ENCODE measurements at regions not wholly inside any gene's neighbourhood (a gene's known extent, or its start where the extent isn't known, plus 50 kb on each side); places are given as distances from the start of the nearest gene placed in this dataset.

- no peak for DNase-seq (ENCODE audit: extremely low read depth, low read depth)
These were observed 74.7 kb upstream of the TRPC4 start for GRCh38 chr13:37944081-37944868.

GRCh38 chr13:37942929-37943328 lies 73.4 kb upstream of the TRPC4 start:
- DNase-seq (ENCODE audit: extremely low read depth, low read depth) = no peak

DNA sequence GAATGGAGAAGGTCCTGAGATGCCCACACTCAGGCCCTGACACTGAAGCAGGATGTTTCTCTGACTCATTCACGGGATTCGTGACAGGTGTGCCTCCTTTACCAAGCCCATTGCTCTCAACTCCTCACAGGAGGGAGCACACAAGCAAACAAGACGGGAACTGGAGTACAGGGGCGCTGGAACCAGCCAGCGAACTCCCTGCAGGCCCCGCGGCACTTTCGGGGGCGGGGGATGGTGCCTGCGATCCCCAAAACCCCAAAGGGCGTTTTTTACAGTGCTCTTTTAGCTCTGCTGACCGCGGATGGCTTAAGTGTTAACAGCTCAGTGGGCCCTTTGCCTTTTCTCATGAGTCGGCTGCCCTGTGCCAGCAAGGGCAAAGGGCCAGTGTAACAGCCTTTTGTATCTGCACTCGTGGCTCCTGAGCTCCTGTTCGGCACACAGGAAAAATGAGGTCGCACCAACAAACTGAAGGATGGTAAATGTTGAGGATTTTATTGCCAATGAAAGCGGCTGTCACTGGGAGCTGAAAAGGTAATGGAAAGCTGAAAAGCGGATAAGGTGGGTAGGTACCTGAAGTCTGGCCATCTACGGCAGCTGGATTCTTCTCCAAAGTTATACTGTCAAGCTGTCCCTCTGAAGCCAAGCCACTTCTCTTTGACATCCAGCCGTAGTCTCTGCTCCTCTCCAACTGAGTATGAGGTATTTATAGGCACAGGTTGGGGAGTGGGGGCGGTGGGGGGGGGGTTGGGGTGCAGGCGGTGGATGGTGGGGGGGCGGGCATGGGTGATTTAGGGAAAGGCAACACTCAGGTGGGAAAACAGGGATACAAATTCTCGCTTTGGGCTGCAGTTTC lies 65.0 kb upstream of the TRPC4 start:
- no peak for DNase-seq (ENCODE audit: extremely low read depth, low read depth)

DNA sequence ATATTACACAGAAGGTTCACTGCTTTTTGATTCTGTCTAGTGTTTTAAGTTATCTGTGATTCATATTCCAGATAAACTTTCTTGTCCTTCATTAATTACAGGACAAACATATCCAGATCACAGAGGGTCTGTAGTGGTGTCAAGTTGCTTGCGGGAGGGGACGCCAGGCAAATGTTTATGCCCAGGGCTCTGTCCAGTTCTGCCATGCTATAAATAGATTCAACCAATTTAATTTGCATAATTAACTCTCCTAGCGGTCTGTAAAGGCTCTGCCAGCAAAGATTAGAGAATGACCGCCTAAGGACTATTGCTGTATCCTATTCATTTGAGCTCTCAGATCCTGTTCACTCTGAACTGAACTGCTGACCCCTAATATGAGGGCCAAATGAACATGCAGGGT lies 59.7 kb upstream of the TRPC4 start:
- DNase-seq (ENCODE audit: extremely low read depth, low read depth) = no peak

DNA sequence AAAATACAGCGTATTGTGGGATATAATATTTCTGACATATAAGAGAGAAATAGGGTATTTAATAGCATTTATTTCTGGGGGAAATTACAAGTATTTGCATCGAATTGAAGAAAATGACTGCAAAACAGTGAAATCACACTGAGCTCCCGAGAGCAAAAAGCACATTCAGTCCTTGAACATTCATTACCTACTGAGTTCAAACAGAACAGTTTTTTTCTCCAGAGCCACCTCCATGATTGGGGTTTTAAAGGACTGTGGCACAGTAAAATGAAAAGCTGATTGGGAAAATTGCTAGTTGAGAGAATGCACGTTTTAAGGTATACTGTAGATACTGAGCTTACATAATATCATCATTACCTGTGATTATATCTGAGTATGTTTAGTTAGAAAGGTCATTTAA lies 58.0 kb upstream of the TRPC4 start:
- DNase-seq (ENCODE audit: extremely low read depth, low read depth) = no peak

- DNase-seq (ENCODE audit: extremely low read depth, low read depth) = no peak
These were observed 56.4 kb upstream of the TRPC4 start for GRCh38 chr13:37925878-37926473.

- DNase-seq (ENCODE audit: extremely low read depth, low read depth) = no peak
These were observed 53.7 kb upstream of the TRPC4 start for GRCh38 chr13:37923236-37923635.

DNA sequence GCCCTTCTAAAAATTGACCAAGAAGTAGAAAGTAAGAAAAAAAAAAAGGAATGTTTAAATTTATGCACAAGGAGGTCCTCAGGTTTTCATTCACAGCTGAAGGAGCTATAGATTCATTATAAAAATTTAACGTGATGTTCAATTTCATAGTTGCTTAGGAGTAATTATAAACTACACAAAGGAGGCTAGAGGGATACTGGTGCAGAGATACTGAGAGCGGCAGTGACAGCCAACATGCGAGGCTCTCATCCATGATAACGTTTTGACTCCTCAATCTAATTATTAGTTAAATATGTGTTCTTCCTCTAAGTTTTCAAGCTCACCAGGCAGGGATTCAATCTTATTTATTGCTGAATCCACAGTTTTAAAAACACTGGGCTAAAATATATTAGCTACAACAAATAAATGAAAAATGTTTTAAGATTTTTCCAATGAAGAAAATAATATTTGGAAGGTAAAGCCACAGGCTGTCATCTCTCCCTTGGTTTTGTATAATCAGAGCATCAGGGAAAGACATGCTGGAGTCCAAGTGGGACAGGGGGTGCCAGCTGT lies 49.8 kb upstream of the TRPC4 start:
- no peak for DNase-seq (ENCODE audit: extremely low read depth, low read depth)
